Esophagus muscularis mucosa (tissue), 4 donors: ENCODE measurements at regions not wholly inside any gene's neighbourhood (a gene's known extent, or its start where the extent isn't known, plus 50 kb on each side); places are given as distances from the start of the nearest gene placed in this dataset.

Experiments used
- EP300 ChIP-seq: sonication (generic); formaldehyde crosslinking; IDR thresholded peaks from one replicate; pipeline ENCODE4 v1.6.1; 2017; ENCODE audit warnings: antibody characterized with exemption
- POLR2A ChIP-seq: fragments of 450-650 bp; IDR thresholded peaks from one replicate; pipeline ENCODE4 v1.6.1; 2017; ENCODE audit warnings: antibody characterized with exemption, moderate library complexity, mild to moderate bottlenecking, low read depth
- POLR2AphosphoS5 ChIP-seq, 2 donors: sonication (generic); formaldehyde crosslinking; IDR thresholded peaks; one replicate each; pipeline ENCODE4 v1.6.1; 2017; ENCODE audit warnings: antibody characterized with exemption in 2 of 2
- TF ChIP-seq, protein P1 (sequence below), 3 experiments: fragments of 200-600 bp in 2 of 3; fragments of 450-650 bp in 1 of 3; sonication (generic) in 2 of 3; IDR thresholded peaks; one replicate each; pipeline ENCODE4 v1.5.1; 2017 to 2019; ENCODE audit warnings: antibody characterized with exemption in 3 of 3, mild to moderate bottlenecking in 2 of 3, moderate library complexity in 1 of 3

DNA sequence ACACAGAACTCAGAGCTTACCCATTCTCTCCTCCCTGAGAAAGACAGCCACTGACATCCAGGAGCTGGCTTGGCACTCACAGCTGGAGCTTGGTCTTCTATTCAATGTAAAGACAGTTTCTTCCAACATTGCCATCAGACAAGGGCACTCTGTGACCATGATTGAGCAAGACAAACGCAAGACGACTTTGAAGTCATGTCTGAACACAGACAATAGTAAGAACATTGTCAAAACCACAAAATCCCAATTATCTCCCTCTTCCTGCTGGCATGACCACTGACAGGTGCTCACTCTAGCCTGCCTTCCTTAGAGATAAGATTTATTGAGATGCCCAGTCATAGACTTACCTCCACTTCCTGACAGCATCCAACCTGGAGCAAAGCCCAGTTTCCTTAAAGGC lies 328.0 kb downstream of the MSX2 start:
- TF ChIP-seq, protein P1, sequence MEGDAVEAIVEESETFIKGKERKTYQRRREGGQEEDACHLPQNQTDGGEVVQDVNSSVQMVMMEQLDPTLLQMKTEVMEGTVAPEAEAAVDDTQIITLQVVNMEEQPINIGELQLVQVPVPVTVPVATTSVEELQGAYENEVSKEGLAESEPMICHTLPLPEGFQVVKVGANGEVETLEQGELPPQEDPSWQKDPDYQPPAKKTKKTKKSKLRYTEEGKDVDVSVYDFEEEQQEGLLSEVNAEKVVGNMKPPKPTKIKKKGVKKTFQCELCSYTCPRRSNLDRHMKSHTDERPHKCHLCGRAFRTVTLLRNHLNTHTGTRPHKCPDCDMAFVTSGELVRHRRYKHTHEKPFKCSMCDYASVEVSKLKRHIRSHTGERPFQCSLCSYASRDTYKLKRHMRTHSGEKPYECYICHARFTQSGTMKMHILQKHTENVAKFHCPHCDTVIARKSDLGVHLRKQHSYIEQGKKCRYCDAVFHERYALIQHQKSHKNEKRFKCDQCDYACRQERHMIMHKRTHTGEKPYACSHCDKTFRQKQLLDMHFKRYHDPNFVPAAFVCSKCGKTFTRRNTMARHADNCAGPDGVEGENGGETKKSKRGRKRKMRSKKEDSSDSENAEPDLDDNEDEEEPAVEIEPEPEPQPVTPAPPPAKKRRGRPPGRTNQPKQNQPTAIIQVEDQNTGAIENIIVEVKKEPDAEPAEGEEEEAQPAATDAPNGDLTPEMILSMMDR (IDR thresholded peaks at IDR 0.05), result no peak
- TF ChIP-seq POLR2A (no peak), EP300 (no peak), POLR2AphosphoS5 (IDR thresholded peaks at IDR 0.05) (no peak)
